IMR-90 (cell line): ENCODE measurements at regions not wholly inside any gene's neighbourhood (a gene's known extent, or its start where the extent isn't known, plus 50 kb on each side); places are given as distances from the start of the nearest gene placed in this dataset.

ENCODE experiments used
- CEBPB ChIP-seq: IDR thresholded peaks from 2 replicates; pipeline ENCODE4 v1.6.1; 2012; ENCODE audit warnings: low read depth, low read length, improper control_type of control experiment
- FOS ChIP-seq: fragments of 150-350 bp; IDR thresholded peaks from 2 replicates; pipeline ENCODE4 v1.6.1; 2016; ENCODE audit warnings: low read depth, low read length
- MAFK ChIP-seq: IDR thresholded peaks from 2 replicates; pipeline ENCODE4 v1.6.1; 2012; ENCODE audit warnings: low read depth, low read length, improper control_type of control experiment
- MXI1 ChIP-seq: IDR thresholded peaks from 2 replicates; pipeline ENCODE4 v1.6.1; 2012; ENCODE audit warnings: low read depth, mild to moderate bottlenecking, low read length, moderate library complexity, borderline replicate concordance
- POLR2A ChIP-seq: IDR thresholded peaks from 2 replicates; pipeline ENCODE4 v1.6.1; 2012; ENCODE audit warnings: mild to moderate bottlenecking, low read depth, low read length
- RAD21 ChIP-seq: IDR thresholded peaks from 2 replicates; pipeline ENCODE4 v1.6.1; 2012; ENCODE audit warnings: low read length, improper control_type of control experiment
- RFX5 ChIP-seq: IDR thresholded peaks from 2 replicates; pipeline ENCODE4 v1.8.0; 2012; ENCODE audit warnings: low read depth, mild to moderate bottlenecking, low read length, moderate library complexity
- SMC3 ChIP-seq: fragments of 150-350 bp; IDR thresholded peaks from 2 replicates; pipeline ENCODE4 v1.6.1; 2016; ENCODE audit warnings: low read depth, mild to moderate bottlenecking, antibody characterized with exemption, low read length, moderate library complexity
- TF ChIP-seq, protein P1 (sequence below): conservative IDR thresholded peaks from 2 replicates; pipeline ENCODE4 v1.5.1; 2012; ENCODE audit warnings: mild to moderate bottlenecking, low read depth, low read length, improper control_type of control experiment
- TF ChIP-seq, protein P2 (sequence below): fragments of 150-350 bp; IDR thresholded peaks from 2 replicates; pipeline ENCODE4 v1.6.1; 2016; ENCODE audit warnings: low read depth, mild to moderate bottlenecking, low read length, moderate library complexity, borderline replicate concordance
- TF ChIP-seq, protein P3 (sequence below): fragments of 150-350 bp; IDR thresholded peaks from 2 replicates; pipeline ENCODE4 v1.6.1; 2017; ENCODE audit warnings: mild to moderate bottlenecking, antibody characterized with exemption, low read length, low read depth

DNA sequence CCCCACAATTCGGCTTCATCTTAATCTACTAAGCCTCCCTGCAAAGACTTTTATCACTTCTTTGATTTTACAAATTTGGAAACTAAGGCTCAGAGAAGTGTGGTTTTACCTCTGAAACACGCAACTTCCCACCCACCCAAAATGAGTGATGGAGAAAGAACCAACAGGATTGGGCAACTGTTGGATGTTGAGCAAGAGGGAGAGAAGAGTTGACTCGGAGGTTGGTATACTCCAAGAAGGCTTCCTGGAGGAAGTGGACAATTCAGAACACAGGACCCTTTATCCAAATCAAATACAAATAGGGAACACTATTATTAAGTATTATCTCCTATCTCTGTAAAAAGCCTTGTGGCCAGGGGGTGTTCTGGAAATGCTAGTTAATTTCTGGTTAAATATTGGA lies 323.0 kb downstream of the C16orf95 start:
- TF ChIP-seq, protein P1, sequence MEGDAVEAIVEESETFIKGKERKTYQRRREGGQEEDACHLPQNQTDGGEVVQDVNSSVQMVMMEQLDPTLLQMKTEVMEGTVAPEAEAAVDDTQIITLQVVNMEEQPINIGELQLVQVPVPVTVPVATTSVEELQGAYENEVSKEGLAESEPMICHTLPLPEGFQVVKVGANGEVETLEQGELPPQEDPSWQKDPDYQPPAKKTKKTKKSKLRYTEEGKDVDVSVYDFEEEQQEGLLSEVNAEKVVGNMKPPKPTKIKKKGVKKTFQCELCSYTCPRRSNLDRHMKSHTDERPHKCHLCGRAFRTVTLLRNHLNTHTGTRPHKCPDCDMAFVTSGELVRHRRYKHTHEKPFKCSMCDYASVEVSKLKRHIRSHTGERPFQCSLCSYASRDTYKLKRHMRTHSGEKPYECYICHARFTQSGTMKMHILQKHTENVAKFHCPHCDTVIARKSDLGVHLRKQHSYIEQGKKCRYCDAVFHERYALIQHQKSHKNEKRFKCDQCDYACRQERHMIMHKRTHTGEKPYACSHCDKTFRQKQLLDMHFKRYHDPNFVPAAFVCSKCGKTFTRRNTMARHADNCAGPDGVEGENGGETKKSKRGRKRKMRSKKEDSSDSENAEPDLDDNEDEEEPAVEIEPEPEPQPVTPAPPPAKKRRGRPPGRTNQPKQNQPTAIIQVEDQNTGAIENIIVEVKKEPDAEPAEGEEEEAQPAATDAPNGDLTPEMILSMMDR: no peak
- no peak for TF ChIP-seq MXI1
- no peak for TF ChIP-seq SMC3
- no peak for TF ChIP-seq POLR2A
- TF ChIP-seq FOS: no peak
- TF ChIP-seq, protein P2, sequence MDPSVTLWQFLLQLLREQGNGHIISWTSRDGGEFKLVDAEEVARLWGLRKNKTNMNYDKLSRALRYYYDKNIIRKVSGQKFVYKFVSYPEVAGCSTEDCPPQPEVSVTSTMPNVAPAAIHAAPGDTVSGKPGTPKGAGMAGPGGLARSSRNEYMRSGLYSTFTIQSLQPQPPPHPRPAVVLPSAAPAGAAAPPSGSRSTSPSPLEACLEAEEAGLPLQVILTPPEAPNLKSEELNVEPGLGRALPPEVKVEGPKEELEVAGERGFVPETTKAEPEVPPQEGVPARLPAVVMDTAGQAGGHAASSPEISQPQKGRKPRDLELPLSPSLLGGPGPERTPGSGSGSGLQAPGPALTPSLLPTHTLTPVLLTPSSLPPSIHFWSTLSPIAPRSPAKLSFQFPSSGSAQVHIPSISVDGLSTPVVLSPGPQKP: no peak
- TF ChIP-seq RAD21: no peak
- TF ChIP-seq, protein P3, sequence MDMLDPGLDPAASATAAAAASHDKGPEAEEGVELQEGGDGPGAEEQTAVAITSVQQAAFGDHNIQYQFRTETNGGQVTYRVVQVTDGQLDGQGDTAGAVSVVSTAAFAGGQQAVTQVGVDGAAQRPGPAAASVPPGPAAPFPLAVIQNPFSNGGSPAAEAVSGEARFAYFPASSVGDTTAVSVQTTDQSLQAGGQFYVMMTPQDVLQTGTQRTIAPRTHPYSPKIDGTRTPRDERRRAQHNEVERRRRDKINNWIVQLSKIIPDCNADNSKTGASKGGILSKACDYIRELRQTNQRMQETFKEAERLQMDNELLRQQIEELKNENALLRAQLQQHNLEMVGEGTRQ: no peak
- TF ChIP-seq MAFK: no peak
- peak; percentile 92 for TF ChIP-seq CEBPB
- TF ChIP-seq RFX5: no peak
